NCI-H510A treated with DMSO at 0.1 percent for 48 hours (cell line): ENCODE measurements at regions not wholly inside any gene's neighbourhood (a gene's known extent, or its start where the extent isn't known, plus 50 kb on each side); places are given as distances from the start of the nearest gene placed in this dataset.

ENCODE experiments used
- DNase-seq: peaks from one replicate; lab custom pipeline; 2025; lab: John Stamatoyannopoulos, UW

GRCh38 chr14:71497645-71498086, 434.6 kb upstream of the RGS6 start:
- no peak for DNase-seq

GRCh38 chr14:71498212-71498611, 434.0 kb upstream of the RGS6 start:
- DNase-seq, result no peak

- DNase-seq, result no peak
Measured at GRCh38 chr14:71499018-71499417, 433.2 kb upstream of the RGS6 start.

GRCh38 chr14:71507681-71508080, 424.5 kb upstream of the RGS6 start:
- no peak for DNase-seq

GRCh38 chr14:71508901-71509300, 423.3 kb upstream of the RGS6 start:
- DNase-seq, result no peak

- no peak for DNase-seq
Measured at GRCh38 chr14:71511152-71511551, 421.1 kb upstream of the RGS6 start.

- no peak for DNase-seq
Measured at GRCh38 chr14:71514941-71515919, 417.0 kb upstream of the RGS6 start.

- peak; percentile 21 for DNase-seq
Measured at GRCh38 chr14:71521238-71522135, 410.7 kb upstream of the RGS6 start.

GRCh38 chr14:71523630-71524319, 408.5 kb upstream of the RGS6 start:
- DNase-seq, result no peak

GRCh38 chr14:71524320-71524982, 407.8 kb upstream of the RGS6 start:
- DNase-seq, result no peak

GRCh38 chr14:71525663-71526221, 406.5 kb upstream of the RGS6 start:
- no peak for DNase-seq

GRCh38 chr14:71526388-71526787, 405.8 kb upstream of the RGS6 start:
- no peak for DNase-seq

- no peak for DNase-seq
Measured at GRCh38 chr14:71527838-71528237, 404.4 kb upstream of the RGS6 start.

- DNase-seq, result no peak
Measured at GRCh38 chr14:71529848-71530247, 402.4 kb upstream of the RGS6 start.

GRCh38 chr14:71532344-71532743, 399.9 kb upstream of the RGS6 start:
- no peak for DNase-seq

GRCh38 chr14:71532790-71533189, 399.4 kb upstream of the RGS6 start:
- no peak for DNase-seq

- no peak for DNase-seq
Measured at GRCh38 chr14:71533390-71533789, 398.8 kb upstream of the RGS6 start.

GRCh38 chr14:71533800-71534199, 398.4 kb upstream of the RGS6 start:
- no peak for DNase-seq

- DNase-seq, result no peak
Measured at GRCh38 chr14:71534506-71534905, 397.7 kb upstream of the RGS6 start.

- no peak for DNase-seq
Measured at GRCh38 chr14:71536015-71536740, 396.1 kb upstream of the RGS6 start.
